H9 (cell line): ENCODE measurements at regions not wholly inside any gene's neighbourhood (a gene's known extent, or its start where the extent isn't known, plus 50 kb on each side); places are given as distances from the start of the nearest gene placed in this dataset.
"Not testable (repeated sequence)": the region's sequence is repeated elsewhere in the genome, so short reads cannot be mapped to it uniquely, and the experiment has no call there.

ENCODE experiments used
- DNase-seq: peaks from one replicate; pipeline ENCODE4 v3.0.0-alpha.2; 2017
- H2AFZ ChIP-seq: one replicate; pipeline ENCODE4 v1.6.1; 2013; ENCODE audit warnings: mild to moderate bottlenecking, low read length, control low read depth, moderate library complexity
- H2AK5ac ChIP-seq: 2 replicates; pipeline ENCODE4 v1.6.1; 2013; ENCODE audit warnings: low read length, control low read depth, mixed read lengths; ENCODE audit not compliant: insufficient read length
- H2BK120ac ChIP-seq: one replicate; pipeline ENCODE4 v1.6.1; 2013; ENCODE audit warnings: low read depth, mild to moderate bottlenecking, low read length, control low read depth, inconsistent platforms; ENCODE audit not compliant: poor library complexity, severe bottlenecking
- H2BK12ac ChIP-seq: 2 replicates; pipeline ENCODE4 v1.6.1; 2013; ENCODE audit warnings: low read length, control low read depth, mixed read lengths, low read depth; ENCODE audit not compliant: insufficient read length
- H2BK15ac ChIP-seq: 2 replicates; pipeline ENCODE4 v1.6.1; 2013; ENCODE audit warnings: low read depth, low read length, control low read depth
- H2BK20ac ChIP-seq: one replicate; pipeline ENCODE4 v1.6.1; 2013; ENCODE audit warnings: low read depth, mild to moderate bottlenecking, low read length, control low read depth, inconsistent platforms; ENCODE audit not compliant: poor library complexity, severe bottlenecking
- H2BK5ac ChIP-seq: 2 replicates; pipeline ENCODE4 v1.6.1; 2013; ENCODE audit warnings: low read length, control low read depth, mixed read lengths; ENCODE audit not compliant: insufficient read length
- H3K14ac ChIP-seq: 2 replicates; pipeline ENCODE4 v1.6.1; 2013; ENCODE audit warnings: low read length, control low read depth; ENCODE audit not compliant: insufficient read depth
- H3K18ac ChIP-seq: 2 replicates; pipeline ENCODE4 v1.6.1; 2013; ENCODE audit warnings: low read depth, mild to moderate bottlenecking, mixed read lengths, low read length, control low read depth; ENCODE audit not compliant: insufficient read length
- H3K23ac ChIP-seq: 2 replicates; pipeline ENCODE4 v1.6.1; 2013; ENCODE audit warnings: low read length, control low read depth, mixed read lengths, low read depth; ENCODE audit not compliant: insufficient read length
- H3K23me2 ChIP-seq: 2 replicates; pipeline ENCODE4 v1.6.1; 2013; ENCODE audit warnings: low read depth, mild to moderate bottlenecking, mixed read lengths, low read length, control low read depth; ENCODE audit not compliant: insufficient read length, poor library complexity, severe bottlenecking
- H3K27ac ChIP-seq: 2 replicates; pipeline ENCODE4 v1.5.1; 2013; ENCODE audit warnings: low read length, control low read depth, mixed read lengths, low read depth; ENCODE audit not compliant: insufficient read length
- H3K27me3 ChIP-seq: 2 replicates; pipeline ENCODE4 v1.6.1; 2013; ENCODE audit warnings: low read length, control low read depth, inconsistent platforms; ENCODE audit not compliant: insufficient read depth
- H3K4ac ChIP-seq: 2 replicates; pipeline ENCODE4 v1.6.1; 2013; ENCODE audit warnings: low read depth, mild to moderate bottlenecking, control low read depth, inconsistent platforms, low read length, moderate library complexity
- H3K4me1 ChIP-seq: 2 replicates; pipeline ENCODE4 v1.6.1; 2013; ENCODE audit warnings: low read length, control low read depth, inconsistent platforms; ENCODE audit not compliant: insufficient read depth
- H3K4me2 ChIP-seq: 2 replicates; pipeline ENCODE4 v1.6.1; 2013; ENCODE audit warnings: low read length, control low read depth, mixed read lengths; ENCODE audit not compliant: insufficient read length, insufficient read depth
- H3K56ac ChIP-seq: 2 replicates; pipeline ENCODE4 v1.6.1; 2013; ENCODE audit warnings: low read depth, mild to moderate bottlenecking, mixed read lengths, low read length, control low read depth; ENCODE audit not compliant: insufficient read length
- H3K79me1 ChIP-seq: 2 replicates; pipeline ENCODE4 v1.6.1; 2013; ENCODE audit warnings: low read depth, mild to moderate bottlenecking, moderate library complexity, low read length, control low read depth, inconsistent platforms; ENCODE audit not compliant: insufficient read depth, poor library complexity, severe bottlenecking
- H3K79me2 ChIP-seq: 2 replicates; pipeline ENCODE4 v1.6.1; 2013; ENCODE audit warnings: low read length, control low read depth, inconsistent platforms; ENCODE audit not compliant: insufficient read depth
- H3K9ac ChIP-seq: 2 replicates; pipeline ENCODE4 v1.6.1; 2013; ENCODE audit warnings: low read length, control low read depth, mixed read lengths; ENCODE audit not compliant: insufficient read length; ENCODE audit errors: extremely low read depth
- H3K9me3 ChIP-seq: one replicate; pipeline ENCODE4 v1.6.1; 2013; ENCODE audit warnings: low read depth, low read length, inconsistent platforms; ENCODE audit not compliant: control insufficient read depth
- H3T11ph ChIP-seq: one replicate; pipeline ENCODE4 v1.6.1; 2013; ENCODE audit warnings: mild to moderate bottlenecking, low read length, control low read depth, inconsistent platforms
- H4K20me1 ChIP-seq: one replicate; pipeline ENCODE4 v1.6.1; 2013; ENCODE audit not compliant: control insufficient read depth, insufficient read length, insufficient read depth
- H4K5ac ChIP-seq: 2 replicates; pipeline ENCODE4 v1.6.1; 2013; ENCODE audit warnings: low read depth, mild to moderate bottlenecking, mixed read lengths, low read length, control low read depth; ENCODE audit not compliant: insufficient read length
- H4K8ac ChIP-seq: replicated peaks from 2 replicates; pipeline ENCODE4 v1.6.1; 2013; ENCODE audit warnings: low read length, control low read depth, mixed read lengths, low read depth; ENCODE audit not compliant: insufficient read length
- H4K91ac ChIP-seq: 2 replicates; pipeline ENCODE4 v1.6.1; 2013; ENCODE audit warnings: low read depth, mild to moderate bottlenecking, moderate library complexity, mixed read lengths, low read length, control low read depth; ENCODE audit not compliant: insufficient read length
- H3K27ac Mint-ChIP-seq, 3 experiments: 2 replicates in 2 of 3; 3 replicates in 1 of 3; pipeline ENCODE4 v1.8.0; 2020 to 2021; ENCODE audit warnings: mixed read lengths in 3 of 3, mild to moderate bottlenecking in 1 of 3, moderate library complexity in 1 of 3
- H3K27me3 Mint-ChIP-seq: 2 replicates; pipeline ENCODE4 v1.8.0; 2021; ENCODE audit warnings: low read depth, mild to moderate bottlenecking, moderate library complexity, mixed read lengths
- H3K36me3 Mint-ChIP-seq, 3 experiments: 2 replicates in 2 of 3; 3 replicates in 1 of 3; pipeline ENCODE4 v1.8.0; 2020 to 2021; ENCODE audit warnings: low read depth in 3 of 3, mixed read lengths in 3 of 3; ENCODE audit not compliant: insufficient read depth in 1 of 3
- H3K4me1 Mint-ChIP-seq, 2 experiments: 2 replicates each; pipeline ENCODE4 v1.8.0; 2020; ENCODE audit warnings: mixed read lengths in 2 of 2
- H3K4me3 Mint-ChIP-seq, 2 experiments: 2 replicates in 1 of 2; 3 replicates in 1 of 2; pipeline ENCODE4 v1.8.0; 2020 to 2021; ENCODE audit warnings: mild to moderate bottlenecking in 2 of 2, mixed read lengths in 2 of 2, moderate library complexity in 1 of 2
- H3K9me3 Mint-ChIP-seq, 2 experiments: 2 replicates in 1 of 2; 3 replicates in 1 of 2; pipeline ENCODE4 v1.8.0; 2020; ENCODE audit warnings: mild to moderate bottlenecking in 2 of 2, mixed read lengths in 2 of 2, moderate library complexity in 1 of 2
- WGBS: extraction: QIAGEN DNeasy Blood & Tissue Kit; methylation state at CpG from one replicate; pipeline ENCODE4 v1.1.7; 2013; ENCODE audit warnings: missing lambda C conversion rate, low lambda C conversion rate, mixed read lengths; ENCODE audit not compliant: insufficient read length; ENCODE audit errors: extremely low coverage; 5-methylcytosine and 5-hydroxymethylcytosine counted together

DNA sequence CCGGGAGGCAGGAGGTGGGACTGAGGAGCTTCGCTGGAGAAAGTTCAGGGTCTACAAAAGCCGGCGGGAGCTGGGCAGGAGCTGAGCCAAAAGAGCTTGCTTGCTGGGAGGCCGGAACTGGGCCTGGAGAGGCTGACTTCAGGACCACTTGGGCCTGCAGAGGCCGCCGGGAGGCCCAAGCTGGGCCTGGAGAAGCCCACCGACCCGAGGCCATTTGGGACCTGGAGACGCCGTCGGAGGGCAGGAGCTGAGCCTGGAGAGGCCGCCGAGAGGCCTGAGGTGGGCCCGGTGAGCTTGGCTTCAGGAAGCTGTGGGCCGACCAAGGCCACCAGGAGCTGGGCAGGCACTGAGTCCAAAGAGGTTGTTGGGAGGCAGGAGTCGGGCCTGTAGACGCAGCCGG, 318.3 kb downstream of the ZNF479 start:
- not testable (repeated sequence) for H2AK5ac ChIP-seq, H3K9ac ChIP-seq, H3K14ac ChIP-seq, H3K79me2 ChIP-seq, H3K23ac ChIP-seq, H3K4me1 Mint-ChIP-seq, H2BK120ac ChIP-seq, H3K27me3 Mint-ChIP-seq, H3K36me3 Mint-ChIP-seq, H4K20me1 ChIP-seq, H3T11ph ChIP-seq, DNase-seq, H2BK20ac ChIP-seq, H2BK15ac ChIP-seq, H3K4me1 ChIP-seq, H3K4me2 ChIP-seq, H3K4ac ChIP-seq, H2AFZ ChIP-seq, H4K91ac ChIP-seq, H3K27ac Mint-ChIP-seq, H4K8ac ChIP-seq, H2BK5ac ChIP-seq, H3K79me1 ChIP-seq, H2BK12ac ChIP-seq, H3K4me3 Mint-ChIP-seq, H3K27ac ChIP-seq, H4K5ac ChIP-seq, H3K27me3 ChIP-seq, H3K56ac ChIP-seq, H3K18ac ChIP-seq, H3K23me2 ChIP-seq
- peaks cover 24 to 30% of the 10 kb centered on the region in 2 experiments for H3K9me3 Mint-ChIP-seq
- WGBS: no CpG with 5 or more reads among the region's 19 CpGs
- peaks cover 16% of the 10 kb centered on the region for H3K9me3 ChIP-seq

DNA sequence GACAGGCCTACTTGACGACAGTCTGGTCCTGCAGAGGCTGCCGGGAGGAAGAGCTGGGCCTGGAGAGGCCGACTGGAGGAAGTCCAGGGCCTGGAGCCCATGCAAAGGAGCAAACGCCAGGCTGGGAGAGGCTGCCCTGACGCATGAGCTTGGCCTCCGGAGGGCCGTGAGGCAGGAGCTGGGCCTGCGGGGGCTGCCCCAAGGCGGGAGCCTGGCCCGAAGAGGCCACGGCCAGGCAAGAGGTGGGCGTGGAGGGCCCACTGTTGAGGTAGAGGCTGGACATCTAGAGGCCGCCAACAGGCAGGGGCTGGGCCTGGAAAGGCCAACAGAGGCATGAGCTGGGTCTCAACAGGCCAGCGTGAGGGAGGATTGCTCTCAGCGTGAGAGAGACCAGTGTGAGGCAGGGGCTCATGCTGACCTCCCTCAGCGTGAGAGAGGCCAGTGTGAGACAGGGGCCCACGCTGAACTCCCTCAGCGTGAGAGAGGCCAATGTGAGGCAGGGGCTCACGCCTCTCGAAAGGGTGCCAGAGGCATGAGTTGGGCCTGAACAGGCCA, 320.6 kb downstream of the ZNF479 start:
- not testable (repeated sequence) for H3K4me1 ChIP-seq, H3K9ac ChIP-seq, H4K91ac ChIP-seq, H2BK5ac ChIP-seq, H3K27ac Mint-ChIP-seq, H3K23ac ChIP-seq, H4K5ac ChIP-seq, H3K27ac ChIP-seq, H2BK20ac ChIP-seq, H3K4me3 Mint-ChIP-seq, H3K14ac ChIP-seq, H3K79me1 ChIP-seq, H2BK120ac ChIP-seq, H2AFZ ChIP-seq, H2BK12ac ChIP-seq, H2BK15ac ChIP-seq, H3K27me3 ChIP-seq, H3K56ac ChIP-seq, H3K18ac ChIP-seq, H3K4me2 ChIP-seq, H3K23me2 ChIP-seq, H3K27me3 Mint-ChIP-seq, H3K4me1 Mint-ChIP-seq, H3K79me2 ChIP-seq, H4K8ac ChIP-seq, H3K4ac ChIP-seq, H3T11ph ChIP-seq, H3K36me3 Mint-ChIP-seq, H2AK5ac ChIP-seq, H4K20me1 ChIP-seq
- H3K9me3 Mint-ChIP-seq: peaks cover 26 to 39% of the 10 kb centered on the region in 2 experiments
- peak; percentile 23 for DNase-seq
- peaks cover 16% of the 10 kb centered on the region for H3K9me3 ChIP-seq
- WGBS: no CpG with 5 or more reads among the region's 20 CpGs
